ENCODE measurements at regions not wholly inside any gene's neighbourhood (a gene's known extent, or its start where the extent isn't known, plus 50 kb on each side); places are given as distances from the start of the nearest gene placed in this dataset.

DNA sequence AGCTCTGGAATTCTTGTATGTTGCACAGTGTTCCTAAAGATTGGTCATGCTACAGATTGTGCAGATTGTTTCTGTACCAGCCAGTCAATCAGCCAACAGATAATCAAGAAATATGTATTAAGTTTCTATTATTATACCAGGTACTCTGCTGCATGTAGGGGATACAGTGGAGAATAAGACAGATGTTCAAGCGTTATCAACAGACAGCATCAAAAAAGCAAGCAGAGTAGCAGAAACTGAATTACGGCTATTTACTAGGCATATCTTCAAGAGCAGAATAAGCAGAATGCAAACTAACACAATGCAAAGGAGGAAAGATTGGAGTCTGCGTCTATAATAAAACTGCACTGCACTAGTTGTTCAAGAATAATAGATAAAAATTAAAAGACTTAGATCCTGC, 278.6 kb downstream of the ETS1 start (continued):
- TF ChIP-seq, protein P1, sequence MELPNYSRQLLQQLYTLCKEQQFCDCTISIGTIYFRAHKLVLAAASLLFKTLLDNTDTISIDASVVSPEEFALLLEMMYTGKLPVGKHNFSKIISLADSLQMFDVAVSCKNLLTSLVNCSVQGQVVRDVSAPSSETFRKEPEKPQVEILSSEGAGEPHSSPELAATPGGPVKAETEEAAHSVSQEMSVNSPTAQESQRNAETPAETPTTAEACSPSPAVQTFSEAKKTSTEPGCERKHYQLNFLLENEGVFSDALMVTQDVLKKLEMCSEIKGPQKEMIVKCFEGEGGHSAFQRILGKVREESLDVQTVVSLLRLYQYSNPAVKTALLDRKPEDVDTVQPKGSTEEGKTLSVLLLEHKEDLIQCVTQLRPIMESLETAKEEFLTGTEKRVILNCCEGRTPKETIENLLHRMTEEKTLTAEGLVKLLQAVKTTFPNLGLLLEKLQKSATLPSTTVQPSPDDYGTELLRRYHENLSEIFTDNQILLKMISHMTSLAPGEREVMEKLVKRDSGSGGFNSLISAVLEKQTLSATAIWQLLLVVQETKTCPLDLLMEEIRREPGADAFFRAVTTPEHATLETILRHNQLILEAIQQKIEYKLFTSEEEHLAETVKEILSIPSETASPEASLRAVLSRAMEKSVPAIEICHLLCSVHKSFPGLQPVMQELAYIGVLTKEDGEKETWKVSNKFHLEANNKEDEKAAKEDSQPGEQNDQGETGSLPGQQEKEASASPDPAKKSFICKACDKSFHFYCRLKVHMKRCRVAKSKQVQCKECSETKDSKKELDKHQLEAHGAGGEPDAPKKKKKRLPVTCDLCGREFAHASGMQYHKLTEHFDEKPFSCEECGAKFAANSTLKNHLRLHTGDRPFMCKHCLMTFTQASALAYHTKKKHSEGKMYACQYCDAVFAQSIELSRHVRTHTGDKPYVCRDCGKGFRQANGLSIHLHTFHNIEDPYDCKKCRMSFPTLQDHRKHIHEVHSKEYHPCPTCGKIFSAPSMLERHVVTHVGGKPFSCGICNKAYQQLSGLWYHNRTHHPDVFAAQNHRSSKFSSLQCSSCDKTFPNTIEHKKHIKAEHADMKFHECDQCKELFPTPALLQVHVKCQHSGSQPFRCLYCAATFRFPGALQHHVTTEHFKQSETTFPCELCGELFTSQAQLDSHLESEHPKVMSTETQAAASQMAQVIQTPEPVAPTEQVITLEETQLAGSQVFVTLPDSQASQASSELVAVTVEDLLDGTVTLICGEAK (IDR thresholded peaks at IDR 0.05; ENCODE audit: borderline replicate concordance) = no peak
- TF ChIP-seq MYB (IDR thresholded peaks at IDR 0.05; ENCODE audit: borderline replicate concordance, low read depth, low read length) = no peak
- TF ChIP-seq TBL1XR1 (IDR thresholded peaks at IDR 0.05; ENCODE audit: low read depth, low read length) = no peak
- TF ChIP-seq ESRRA (IDR thresholded peaks at IDR 0.05; ENCODE audit: low read length) = no peak
- TF ChIP-seq, protein P2, sequence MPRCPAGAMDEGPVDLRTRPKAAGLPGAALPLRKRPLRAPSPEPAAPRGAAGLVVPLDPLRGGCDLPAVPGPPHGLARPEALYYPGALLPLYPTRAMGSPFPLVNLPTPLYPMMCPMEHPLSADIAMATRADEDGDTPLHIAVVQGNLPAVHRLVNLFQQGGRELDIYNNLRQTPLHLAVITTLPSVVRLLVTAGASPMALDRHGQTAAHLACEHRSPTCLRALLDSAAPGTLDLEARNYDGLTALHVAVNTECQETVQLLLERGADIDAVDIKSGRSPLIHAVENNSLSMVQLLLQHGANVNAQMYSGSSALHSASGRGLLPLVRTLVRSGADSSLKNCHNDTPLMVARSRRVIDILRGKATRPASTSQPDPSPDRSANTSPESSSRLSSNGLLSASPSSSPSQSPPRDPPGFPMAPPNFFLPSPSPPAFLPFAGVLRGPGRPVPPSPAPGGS (IDR thresholded peaks at IDR 0.05; ENCODE audit: borderline replicate concordance, insufficient read depth, low read depth, low read length, poor library complexity, severe bottlenecking) = no peak
- TF ChIP-seq SPI1 (IDR thresholded peaks at IDR 0.05; ENCODE audit: borderline replicate concordance, insufficient read depth, low read depth, low read length) = no peak
- no peak for TF ChIP-seq MTA3 (IDR thresholded peaks at IDR 0.05; ENCODE audit: borderline replicate concordance, low read length)
- TF ChIP-seq POU2F2 (IDR thresholded peaks at IDR 0.05; ENCODE audit: borderline replicate concordance, low read depth, low read length) = no peak
- TF ChIP-seq, protein P3, sequence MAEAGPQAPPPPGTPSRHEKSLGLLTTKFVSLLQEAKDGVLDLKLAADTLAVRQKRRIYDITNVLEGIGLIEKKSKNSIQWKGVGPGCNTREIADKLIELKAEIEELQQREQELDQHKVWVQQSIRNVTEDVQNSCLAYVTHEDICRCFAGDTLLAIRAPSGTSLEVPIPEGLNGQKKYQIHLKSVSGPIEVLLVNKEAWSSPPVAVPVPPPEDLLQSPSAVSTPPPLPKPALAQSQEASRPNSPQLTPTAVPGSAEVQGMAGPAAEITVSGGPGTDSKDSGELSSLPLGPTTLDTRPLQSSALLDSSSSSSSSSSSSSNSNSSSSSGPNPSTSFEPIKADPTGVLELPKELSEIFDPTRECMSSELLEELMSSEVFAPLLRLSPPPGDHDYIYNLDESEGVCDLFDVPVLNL (IDR thresholded peaks at IDR 0.05; ENCODE audit: low read depth, low read length) = no peak
- no peak for TF ChIP-seq IKZF1 (conservative IDR thresholded peaks at IDR 0.05)
- TF ChIP-seq EZH2 (IDR thresholded peaks at IDR 0.05; ENCODE audit: borderline replicate concordance, control insufficient read depth, low read depth, low read length) = no peak
- no peak for TF ChIP-seq CEBPB (IDR thresholded peaks at IDR 0.05; ENCODE audit: borderline replicate concordance in 1 of 2, low read depth in 2 of 2, low read length in 2 of 2)
- no peak for TF ChIP-seq BMI1 (IDR thresholded peaks at IDR 0.05; ENCODE audit: borderline replicate concordance)

Measured in GM12878 (cell line).